ENCODE measurements at regions not wholly inside any gene's neighbourhood (a gene's known extent, or its start where the extent isn't known, plus 50 kb on each side); places are given as distances from the start of the nearest gene placed in this dataset.
"Not testable (repeated sequence)": the region's sequence is repeated elsewhere in the genome, so short reads cannot be mapped to it uniquely, and the experiment has no call there.

GRCh38 chrX:97909245-97909644 lies 1025.5 kb downstream of the RPA4 start:
- intact Hi-C loops (cut with DNase I): no loop called here

GRCh38 chrX:97915390-97915789 lies 1031.7 kb downstream of the RPA4 start:
- FAIRE-seq: not testable (repeated sequence)

More at GRCh38 chrX:97909245-97909644, 1025.5 kb downstream of the RPA4 start:
- H3K9me3 ChIP-seq (ENCODE audit: control insufficient read depth in 2 of 3, insufficient read depth in 1 of 3, low read length in 3 of 3): no peaks in the 10 kb centered on the region
- no peak for TF ChIP-seq CTCF (IDR thresholded peaks at IDR 0.05; ENCODE audit: borderline replicate concordance, extremely low read depth, insufficient read depth)
- H3K27me3 ChIP-seq (ENCODE audit: control insufficient read depth, insufficient read depth, low read length): no peaks in the 10 kb centered on the region
- H3K4me3 ChIP-seq (ENCODE audit: low read length in 3 of 3): no peak overlapping the region
- FAIRE-seq (no peak), DNase-seq (no peak)
- no peaks in the 10 kb centered on the region for H3K36me3 ChIP-seq (ENCODE audit: control insufficient read depth in 2 of 3, insufficient read depth in 3 of 3, low read length in 3 of 3)
- no peak overlapping the region for H3K27ac ChIP-seq (ENCODE audit: low read depth in 2 of 2, low read length in 2 of 2)
- no peaks in the 10 kb centered on the region for H3K4me1 ChIP-seq (ENCODE audit: control insufficient read depth in 2 of 3, insufficient read depth in 2 of 3, low read depth in 1 of 3, low read length in 3 of 3)
- no peak overlapping the region for H3K9ac ChIP-seq (ENCODE audit: low read length in 3 of 3)

GRCh38 chrX:97921223-97921622 lies 1037.5 kb downstream of the RPA4 start:
- FAIRE-seq; intact Hi-C loops (cut with DNase I): not testable (repeated sequence)

More at GRCh38 chrX:97915390-97915789, 1031.7 kb downstream of the RPA4 start:
- H3K36me3 ChIP-seq (ENCODE audit: control insufficient read depth in 2 of 3, insufficient read depth in 3 of 3, low read length in 3 of 3); H3K4me3 ChIP-seq (ENCODE audit: low read length in 3 of 3); intact Hi-C loops (cut with DNase I); H3K9me3 ChIP-seq (ENCODE audit: control insufficient read depth in 2 of 3, insufficient read depth in 1 of 3, low read length in 3 of 3); H3K4me1 ChIP-seq (ENCODE audit: control insufficient read depth in 2 of 3, insufficient read depth in 2 of 3, low read depth in 1 of 3, low read length in 3 of 3); H3K9ac ChIP-seq (ENCODE audit: low read length in 3 of 3); H3K27ac ChIP-seq (ENCODE audit: low read depth in 2 of 2, low read length in 2 of 2); H3K27me3 ChIP-seq (ENCODE audit: control insufficient read depth, insufficient read depth, low read length): not testable (repeated sequence)
- DNase-seq: peak in 1 of 5 donors; percentile 49

GRCh38 chrX:97931586-97931985 lies 1047.9 kb downstream of the RPA4 start:
- FAIRE-seq: no peak
- TF ChIP-seq CTCF (IDR thresholded peaks at IDR 0.05; ENCODE audit: borderline replicate concordance, extremely low read depth, insufficient read depth): no peak

More at GRCh38 chrX:97921223-97921622, 1037.5 kb downstream of the RPA4 start:
- not testable (repeated sequence) for H3K9me3 ChIP-seq (ENCODE audit: control insufficient read depth in 2 of 3, insufficient read depth in 1 of 3, low read length in 3 of 3); H3K4me3 ChIP-seq (ENCODE audit: low read length in 3 of 3); H3K4me1 ChIP-seq (ENCODE audit: control insufficient read depth in 2 of 3, insufficient read depth in 2 of 3, low read depth in 1 of 3, low read length in 3 of 3); H3K9ac ChIP-seq (ENCODE audit: low read length in 3 of 3); H3K27me3 ChIP-seq (ENCODE audit: control insufficient read depth, insufficient read depth, low read length); H3K27ac ChIP-seq (ENCODE audit: low read depth in 2 of 2, low read length in 2 of 2); H3K36me3 ChIP-seq (ENCODE audit: control insufficient read depth in 2 of 3, insufficient read depth in 3 of 3, low read length in 3 of 3)
- peak in 1 of 5 donors; percentile 46 for DNase-seq

GRCh38 chrX:97936296-97936695 lies 1052.6 kb downstream of the RPA4 start:
- intact Hi-C loops (cut with DNase I): no loop called here
- no peak for TF ChIP-seq CTCF (IDR thresholded peaks at IDR 0.05; ENCODE audit: borderline replicate concordance, extremely low read depth, insufficient read depth)
- Histone ChIP-seq H3K9me3 (ENCODE audit: control insufficient read depth in 2 of 3, insufficient read depth in 1 of 3, low read length in 3 of 3) (no peaks in the 10 kb centered on the region), H3K4me1 (ENCODE audit: control insufficient read depth in 2 of 3, insufficient read depth in 2 of 3, low read depth in 1 of 3, low read length in 3 of 3) (no peaks in the 10 kb centered on the region), H3K36me3 (ENCODE audit: control insufficient read depth in 2 of 3, insufficient read depth in 3 of 3, low read length in 3 of 3) (no peaks in the 10 kb centered on the region), H3K27me3 (ENCODE audit: control insufficient read depth, insufficient read depth, low read length) (no peaks in the 10 kb centered on the region), H3K4me3 (ENCODE audit: low read length in 3 of 3) (no peak overlapping the region), H3K27ac (ENCODE audit: low read depth in 2 of 2, low read length in 2 of 2) (no peak overlapping the region), H3K9ac (ENCODE audit: low read length in 3 of 3) (no peak overlapping the region)
- no peak for DNase-seq
- no peak for FAIRE-seq

More at GRCh38 chrX:97931586-97931985, 1047.9 kb downstream of the RPA4 start:
- Histone ChIP-seq H3K27me3 (ENCODE audit: control insufficient read depth, insufficient read depth, low read length) (no peaks in the 10 kb centered on the region), H3K9me3 (ENCODE audit: control insufficient read depth in 2 of 3, insufficient read depth in 1 of 3, low read length in 3 of 3) (no peaks in the 10 kb centered on the region), H3K4me3 (ENCODE audit: low read length in 3 of 3) (no peak overlapping the region), H3K4me1 (ENCODE audit: control insufficient read depth in 2 of 3, insufficient read depth in 2 of 3, low read depth in 1 of 3, low read length in 3 of 3) (no peaks in the 10 kb centered on the region), H3K27ac (ENCODE audit: low read depth in 2 of 2, low read length in 2 of 2) (no peak overlapping the region), H3K9ac (ENCODE audit: low read length in 3 of 3) (no peak overlapping the region), H3K36me3 (ENCODE audit: control insufficient read depth in 2 of 3, insufficient read depth in 3 of 3, low read length in 3 of 3) (no peaks in the 10 kb centered on the region)
- intact Hi-C loops (cut with DNase I): no loop called here
- DNase-seq: no peak

Measured in kidney (tissue), 13 donors.